ENCODE measurements at regions not wholly inside any gene's neighbourhood (a gene's known extent, or its start where the extent isn't known, plus 50 kb on each side); places are given as distances from the start of the nearest gene placed in this dataset.
A peak's percentile ranks its signal among the peaks of the same experiment; 100 is the strongest.
"Not testable (repeated sequence)": the region's sequence is repeated elsewhere in the genome, so short reads cannot be mapped to it uniquely, and the experiment has no call there.

DNA sequence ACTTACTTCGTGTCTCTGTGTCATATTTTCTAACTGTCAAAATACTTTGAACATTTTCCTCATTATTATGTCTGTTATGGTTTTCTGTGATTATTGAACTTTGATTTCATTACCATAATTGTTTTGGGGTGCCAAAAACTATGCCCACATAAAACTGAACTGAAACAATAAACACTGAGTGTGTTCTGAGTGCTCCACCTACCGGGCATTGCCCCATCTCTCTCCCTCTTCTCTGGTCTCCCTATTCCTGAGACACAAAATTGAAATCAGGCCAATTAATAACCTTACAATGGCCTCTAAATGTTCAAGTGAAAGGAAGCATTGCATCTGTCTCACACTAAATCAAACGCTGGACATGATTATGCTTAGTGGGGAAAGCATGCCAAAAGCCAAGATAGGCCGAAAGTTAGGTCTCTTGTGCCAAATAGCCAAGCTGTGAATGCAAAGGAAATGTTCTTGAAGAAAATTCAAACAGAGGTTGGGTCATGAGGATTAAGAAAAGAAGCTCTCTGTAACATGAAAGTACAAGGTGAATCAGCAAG, 972.3 kb downstream of the PCDH7 start:
- no peak for DNase-seq (ENCODE audit: low spot score)
- intact Hi-C loops (cut with DNase I) = no loop called here

DNA sequence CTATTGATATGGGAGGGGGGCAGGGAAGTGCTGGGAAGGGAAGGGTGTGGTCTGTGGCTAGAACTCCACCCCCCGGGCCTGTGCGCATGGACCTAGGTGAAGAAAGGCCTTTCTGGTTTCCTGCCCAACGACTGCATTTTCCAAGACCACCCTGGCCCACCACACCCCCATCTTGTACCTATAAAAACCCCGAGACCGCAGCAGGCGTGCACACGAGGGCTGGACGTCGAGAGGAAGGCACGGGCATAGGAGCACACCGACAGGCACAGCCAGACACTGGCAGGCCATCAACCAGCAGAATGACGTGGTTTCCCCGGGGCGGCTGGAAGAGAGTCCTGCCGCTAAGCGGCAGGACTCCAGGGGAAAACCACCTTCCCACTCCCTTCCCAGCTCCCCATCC, 981.1 kb downstream of the PCDH7 start:
- intact Hi-C loops (cut with DNase I) = no loop called here
- peak; percentile 61 for DNase-seq (ENCODE audit: low spot score)

DNA sequence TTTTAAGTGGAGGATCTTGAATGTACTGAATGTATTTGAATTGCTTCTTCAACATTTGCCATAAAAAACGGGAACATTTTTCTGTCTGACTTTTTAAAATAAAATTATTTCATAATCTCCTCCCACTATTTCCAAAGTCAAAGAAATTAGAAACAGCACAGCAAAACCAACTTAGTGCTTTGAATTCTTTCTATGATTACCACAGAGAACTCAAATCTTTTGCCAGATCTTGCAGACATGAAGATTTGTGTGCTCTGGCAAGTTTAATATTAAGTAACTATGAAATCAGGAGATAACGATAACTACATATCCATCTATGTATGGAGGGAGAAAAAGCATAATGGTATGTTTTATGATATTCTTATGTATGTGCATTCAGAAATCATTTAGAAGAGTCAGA, 982.2 kb downstream of the PCDH7 start:
- intact Hi-C loops (cut with DNase I) = no loop called here

DNA sequence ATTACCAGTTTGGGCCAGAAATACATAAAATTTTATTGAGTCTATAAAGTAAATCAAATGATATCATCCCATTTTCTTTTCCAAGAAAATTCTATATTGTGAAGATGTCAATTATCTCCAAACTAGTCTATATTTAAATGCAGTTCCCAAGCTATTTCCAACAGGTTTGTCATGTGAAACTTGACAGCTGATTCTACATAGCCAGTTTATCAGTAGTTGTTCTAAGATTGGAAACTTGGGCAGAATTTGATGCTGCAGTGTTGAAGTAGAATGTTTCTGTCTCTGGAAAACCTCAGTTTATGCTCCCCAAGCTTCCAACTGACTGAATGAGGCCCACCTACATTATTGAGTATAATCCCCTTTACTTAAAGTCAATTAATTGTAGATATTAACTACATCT, 994.1 kb downstream of the PCDH7 start:
- intact Hi-C loops (cut with DNase I) = no loop called here
- DNase-seq (ENCODE audit: low spot score) = no peak

More for the DNA sequence above, 982.2 kb downstream of the PCDH7 start:
- no peak for DNase-seq (ENCODE audit: low spot score)

DNA sequence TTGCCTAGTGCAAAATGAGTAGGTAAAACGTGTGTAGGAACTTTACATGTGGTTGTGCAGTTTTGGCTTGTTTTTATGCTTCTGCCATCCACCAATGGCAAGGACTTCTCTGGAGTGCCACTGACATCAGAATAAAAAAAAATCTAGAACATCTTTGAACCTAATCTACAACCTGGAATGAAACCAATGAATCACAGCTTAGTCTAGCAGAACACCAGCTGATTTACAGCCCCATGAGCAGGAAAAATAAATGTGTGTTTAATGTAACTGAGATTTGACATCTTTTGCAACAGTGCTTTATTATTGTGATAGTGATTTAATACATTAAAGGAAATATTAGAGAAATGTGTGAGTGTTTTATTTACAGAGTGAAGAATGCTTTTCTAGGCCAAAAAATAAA, 995.1 kb downstream of the PCDH7 start:
- intact Hi-C loops (cut with DNase I) = no loop called here
- DNase-seq (ENCODE audit: low spot score) = no peak

DNA sequence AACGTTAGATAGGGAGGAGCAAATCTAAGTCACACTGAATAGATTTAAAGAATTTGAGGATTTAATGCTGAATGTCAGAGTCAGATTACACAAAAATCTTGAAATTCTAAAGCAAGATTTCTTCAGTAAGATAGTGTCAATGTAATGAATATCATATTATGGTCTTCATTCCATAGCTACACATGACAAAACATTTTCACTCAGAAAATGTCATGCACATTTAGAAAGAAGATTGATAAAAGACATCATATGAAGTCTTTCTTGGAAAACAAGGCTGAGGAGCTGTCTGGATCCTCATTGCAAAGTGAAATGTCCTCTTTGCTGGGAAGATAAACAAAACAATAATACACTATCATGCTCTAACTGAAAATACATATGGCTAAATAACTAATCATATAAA, 1006.9 kb downstream of the PCDH7 start:
- intact Hi-C loops (cut with DNase I) = no loop called here
- DNase-seq (ENCODE audit: low spot score) = no peak

DNA sequence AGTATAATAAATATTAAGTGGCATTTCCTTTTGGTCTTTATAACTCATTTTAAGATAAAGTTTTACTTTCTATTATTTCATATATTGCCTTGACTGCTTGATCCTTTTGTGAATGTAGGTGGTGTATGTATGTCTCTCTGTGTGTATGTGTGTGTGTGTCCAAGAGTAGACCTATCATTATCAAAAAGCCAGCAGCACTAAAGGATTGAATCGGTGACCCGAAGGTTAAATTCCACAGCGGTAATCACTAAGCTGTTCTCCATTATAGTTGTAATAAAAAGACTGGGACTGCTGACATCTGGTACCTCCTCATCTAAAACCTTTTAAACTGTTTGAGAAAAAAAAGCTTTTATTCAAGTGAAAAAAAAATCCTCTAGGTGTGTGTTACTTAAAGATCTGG, 1014.8 kb downstream of the PCDH7 start:
- intact Hi-C loops (cut with DNase I) = no loop called here
- no peak for DNase-seq (ENCODE audit: low spot score)

DNA sequence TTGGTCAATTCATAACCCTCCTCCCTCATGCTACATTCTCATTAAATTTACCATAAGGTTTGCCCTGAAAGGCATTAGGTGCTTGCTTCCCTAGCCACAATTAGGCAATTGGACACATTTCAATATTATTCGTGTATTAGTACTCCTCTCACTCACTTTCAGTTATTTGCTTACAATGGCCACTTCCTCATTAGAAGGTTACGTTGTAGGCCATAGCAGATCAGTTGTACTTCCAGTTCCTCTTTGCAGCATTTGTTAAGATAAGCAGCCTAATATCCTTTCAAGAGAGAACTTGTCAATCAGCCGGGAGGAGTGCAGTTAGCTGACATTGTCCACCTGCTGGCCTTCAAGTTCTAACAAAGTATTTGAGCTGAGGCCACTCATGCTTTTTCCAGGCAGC, 1017.2 kb downstream of the PCDH7 start:
- DNase-seq (ENCODE audit: low spot score) = no peak
- intact Hi-C loops (cut with DNase I) = no loop called here

DNA sequence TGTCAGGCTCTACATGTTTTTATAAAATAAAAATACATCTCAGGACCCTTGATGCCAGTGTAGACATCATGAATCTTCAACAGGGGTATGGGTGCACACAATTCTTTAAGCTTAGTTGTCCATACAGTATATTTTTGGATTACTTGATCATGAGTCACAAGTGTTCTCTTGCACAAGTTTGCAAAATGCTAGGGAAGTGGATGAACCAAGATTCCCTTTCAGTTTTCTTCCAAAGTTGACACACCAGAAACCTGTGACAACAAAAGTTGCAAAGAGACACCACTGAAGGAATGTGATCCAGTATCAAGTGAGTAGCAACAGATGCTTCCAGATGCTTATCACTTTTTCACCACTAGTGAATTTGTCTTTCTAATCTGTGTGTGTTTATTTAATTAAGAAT, 1021.2 kb downstream of the PCDH7 start:
- intact Hi-C loops (cut with DNase I) = no loop called here
- DNase-seq (ENCODE audit: low spot score) = no peak

DNA sequence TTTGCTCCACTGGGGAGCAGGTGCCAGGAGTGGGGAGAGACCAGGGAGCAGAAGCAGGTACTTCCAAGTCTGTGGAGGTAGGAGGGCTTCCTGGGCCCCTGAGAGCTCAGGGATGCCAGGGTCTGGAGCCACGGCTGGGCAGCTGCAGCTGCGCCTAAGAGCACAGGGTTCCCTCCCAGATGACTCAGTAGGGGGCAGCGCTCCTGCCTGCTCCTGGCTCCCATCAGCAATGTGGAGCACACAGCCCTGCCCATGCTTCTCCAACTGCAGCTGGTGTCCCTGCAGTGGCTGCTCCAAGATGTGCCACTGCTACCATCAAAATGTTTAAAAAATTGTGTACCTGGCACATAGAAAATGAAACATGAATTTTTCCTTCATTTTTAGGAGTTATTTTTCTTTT, 1028.2 kb downstream of the PCDH7 start:
- DNase-seq (ENCODE audit: low spot score) = no peak
- intact Hi-C loops (cut with DNase I) = no loop called here

DNA sequence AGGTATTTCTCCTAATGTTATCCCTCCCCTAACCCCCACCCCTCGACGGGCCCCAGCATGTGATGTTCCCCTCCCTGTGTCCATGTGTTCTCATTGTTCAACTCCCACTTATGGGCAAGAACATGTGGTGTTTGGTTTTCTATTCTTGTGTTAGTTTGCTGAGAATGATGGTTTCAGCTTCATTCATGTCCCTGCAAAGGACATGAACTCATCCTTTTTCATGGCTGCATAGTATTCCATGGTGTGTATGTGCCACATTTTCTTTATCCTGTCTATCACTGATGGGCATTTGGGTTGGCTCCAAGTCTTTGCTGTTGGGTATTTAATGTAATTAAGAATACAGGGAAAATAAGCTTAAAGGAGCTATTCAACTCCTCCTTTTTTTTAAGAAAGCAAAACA, 1030.4 kb downstream of the PCDH7 start:
- DNase-seq (ENCODE audit: low spot score); intact Hi-C loops (cut with DNase I): not testable (repeated sequence)

DNA sequence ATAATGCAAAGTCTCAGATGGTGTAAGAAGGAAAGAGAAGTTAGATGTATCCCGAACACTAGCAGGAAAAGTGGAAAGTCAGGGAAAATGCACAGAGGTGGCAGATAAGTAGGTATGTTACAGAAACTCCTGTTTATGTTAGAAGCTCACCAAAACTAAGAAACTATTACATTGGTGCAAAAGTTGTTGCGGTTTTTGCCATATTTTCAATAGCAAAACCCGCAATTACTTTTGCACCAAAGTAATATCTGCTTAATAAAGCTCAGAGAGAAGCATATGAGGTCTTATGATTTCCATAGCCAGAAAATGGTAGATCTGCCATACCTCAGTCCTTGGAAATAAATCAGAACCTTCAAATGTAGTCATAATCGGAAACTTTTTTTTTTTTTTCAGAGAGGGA, 1035.6 kb downstream of the PCDH7 start:
- intact Hi-C loops (cut with DNase I) = no loop called here
- DNase-seq (ENCODE audit: low spot score) = no peak

DNA sequence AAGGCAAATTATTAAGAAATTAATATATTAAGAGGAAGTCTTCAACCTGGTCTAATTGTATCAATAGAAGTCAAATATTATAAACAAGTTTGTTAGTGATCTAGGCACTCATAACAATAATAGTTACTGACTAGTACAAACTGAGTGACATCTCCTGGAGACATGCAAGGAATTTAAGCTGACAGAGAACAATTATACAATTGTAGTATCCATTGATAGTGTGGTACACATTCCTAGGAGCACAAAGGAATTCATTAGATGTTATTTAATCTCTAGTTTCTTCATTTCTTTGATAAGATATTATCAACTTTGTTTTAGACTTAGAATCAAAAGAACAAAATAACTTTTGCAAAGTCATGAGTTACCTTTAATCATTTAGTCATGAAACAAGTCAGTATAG, 1048.6 kb downstream of the PCDH7 start:
- intact Hi-C loops (cut with DNase I) = no loop called here
- DNase-seq (ENCODE audit: low spot score) = no peak

DNA sequence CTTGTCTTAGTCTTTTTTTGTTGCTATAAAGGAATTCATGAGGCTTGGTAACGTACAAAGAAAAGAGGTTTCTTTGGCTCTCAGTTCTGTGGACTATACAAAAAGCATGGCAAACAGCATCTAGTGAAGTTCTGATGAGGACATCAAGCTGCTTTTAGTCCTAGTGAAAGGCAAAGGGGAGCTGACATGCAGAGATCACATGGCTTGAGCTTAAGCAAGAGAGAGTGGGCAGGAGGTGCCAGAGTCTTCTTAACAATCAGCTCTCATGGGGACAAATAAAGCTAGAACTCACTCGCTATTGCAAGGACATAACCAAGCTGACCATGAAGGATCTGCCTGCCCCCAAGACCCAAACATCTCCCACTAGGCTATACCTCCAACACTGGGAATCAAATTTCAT, 1063.1 kb downstream of the PCDH7 start:
- DNase-seq (ENCODE audit: low spot score) = no peak
- intact Hi-C loops (cut with DNase I) = no loop called here

DNA sequence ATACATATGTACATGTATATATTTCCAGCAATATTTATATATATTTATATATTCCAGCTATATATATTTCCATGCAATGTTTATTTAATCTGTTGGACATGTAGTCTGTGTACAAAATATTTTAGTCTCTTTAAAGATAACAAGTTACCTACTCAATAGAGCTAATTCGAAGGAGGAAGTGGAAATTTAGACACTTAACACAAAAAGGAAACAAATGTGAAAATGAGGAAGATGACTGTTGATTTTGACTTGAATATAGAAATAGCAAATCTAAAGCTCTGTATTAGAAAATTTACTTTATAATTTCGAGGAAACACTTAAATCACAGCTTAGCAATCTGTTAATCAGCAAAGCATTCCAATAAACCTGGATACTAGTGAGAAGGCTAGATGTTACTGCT, 1064.4 kb downstream of the PCDH7 start:
- intact Hi-C loops (cut with DNase I) = no loop called here
- DNase-seq (ENCODE audit: low spot score) = no peak

DNA sequence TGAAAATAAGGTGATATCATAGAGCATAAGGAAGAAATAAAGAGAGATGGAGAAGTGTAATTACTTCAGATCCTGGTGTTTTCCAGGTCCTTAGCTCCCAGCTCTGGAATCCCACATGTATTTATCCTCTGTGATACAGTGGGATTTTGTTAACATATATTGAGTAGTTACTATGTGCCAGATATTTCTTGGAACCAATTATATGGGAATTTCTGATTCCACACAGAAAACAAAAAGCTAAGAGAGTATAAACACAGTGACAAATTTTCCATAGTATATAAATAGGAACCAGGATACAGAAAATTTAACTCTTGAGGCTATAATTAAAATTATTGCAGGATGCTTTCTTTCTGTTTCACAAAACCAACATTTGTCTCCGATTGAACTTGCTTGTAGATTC, 1067.5 kb downstream of the PCDH7 start:
- intact Hi-C loops (cut with DNase I) = no loop called here
- DNase-seq (ENCODE audit: low spot score) = no peak

DNA sequence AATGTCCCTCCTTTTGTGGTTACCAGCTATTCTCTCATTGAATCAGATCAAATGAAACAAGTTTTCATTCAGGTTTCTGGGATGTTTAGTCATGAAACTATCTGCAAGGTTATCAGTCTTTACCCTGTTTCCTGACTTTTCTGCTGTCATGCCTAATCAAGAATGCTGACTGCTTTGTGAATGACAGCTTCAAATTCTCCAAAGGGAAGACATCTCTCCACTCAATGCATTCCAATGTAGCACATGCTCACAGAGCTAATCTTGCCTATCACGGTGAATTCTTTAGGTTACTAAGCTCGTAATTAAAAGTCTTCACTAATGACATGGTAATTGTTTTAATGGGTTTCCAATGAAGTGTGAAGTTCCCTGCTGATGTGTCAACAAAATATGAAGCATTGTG, 1068.5 kb downstream of the PCDH7 start:
- intact Hi-C loops (cut with DNase I) = no loop called here
- DNase-seq (ENCODE audit: low spot score) = no peak

DNA sequence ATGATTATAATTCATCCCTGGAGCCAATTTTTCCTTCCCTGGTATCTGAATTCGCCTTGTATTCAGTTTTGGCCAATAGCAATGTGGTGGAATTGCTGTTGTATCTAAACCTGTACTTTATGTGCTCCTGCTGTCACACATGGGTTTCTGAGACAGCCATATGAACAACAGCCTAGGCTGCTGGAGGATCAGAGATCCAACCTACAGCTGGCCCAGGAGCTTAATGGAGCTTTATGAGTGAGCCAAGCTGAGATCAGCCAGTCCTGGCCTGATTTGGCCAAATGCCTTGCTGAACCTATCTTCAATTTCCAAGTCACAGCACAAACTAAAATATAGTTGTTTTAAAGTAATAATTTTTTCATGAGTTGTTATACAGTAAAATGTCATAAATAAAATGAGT, 1071.5 kb downstream of the PCDH7 start:
- intact Hi-C loops (cut with DNase I) = no loop called here
- no peak for DNase-seq (ENCODE audit: low spot score)

DNA sequence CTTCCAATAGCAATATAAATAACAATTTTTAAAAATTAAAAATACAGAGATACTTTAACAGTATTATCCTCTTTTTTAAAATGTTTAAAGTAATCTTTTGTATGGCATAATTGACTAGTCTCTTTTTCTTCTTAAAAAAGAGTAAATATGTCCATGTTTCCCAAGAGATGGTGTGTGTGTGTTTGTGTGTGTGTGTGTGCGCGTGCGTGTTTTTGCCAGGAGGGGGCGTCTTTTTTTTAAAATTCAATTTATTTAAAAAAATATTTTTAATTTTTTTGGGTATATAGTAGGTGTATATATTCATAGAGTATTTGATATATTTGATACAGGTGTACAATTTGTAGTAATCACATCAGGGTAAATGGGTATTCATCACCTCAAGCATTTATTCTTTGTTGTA, 1073.7 kb downstream of the PCDH7 start:
- DNase-seq (ENCODE audit: low spot score) = no peak
- intact Hi-C loops (cut with DNase I) = no loop called here

DNA sequence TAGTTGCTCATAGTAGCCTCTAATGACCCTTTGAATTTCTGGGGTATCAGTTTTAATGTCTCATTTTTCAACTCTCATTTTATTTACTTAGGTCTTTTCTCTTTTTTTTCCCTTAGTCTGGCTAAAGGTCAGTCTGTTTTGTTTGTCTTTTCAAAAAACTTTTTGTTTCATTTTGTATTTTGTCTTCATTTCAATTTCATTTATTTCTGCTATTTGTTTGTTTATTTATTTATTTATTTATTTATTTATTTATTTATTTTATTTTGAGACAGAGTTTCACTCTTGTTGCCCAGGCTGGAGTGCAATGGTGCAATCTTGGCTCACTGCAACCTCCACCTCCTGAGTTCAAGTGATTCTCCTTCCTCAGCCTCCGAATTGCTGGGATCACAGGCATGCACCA, 1076.9 kb downstream of the PCDH7 start:
- DNase-seq (ENCODE audit: low spot score); intact Hi-C loops (cut with DNase I): not testable (repeated sequence)

DNA sequence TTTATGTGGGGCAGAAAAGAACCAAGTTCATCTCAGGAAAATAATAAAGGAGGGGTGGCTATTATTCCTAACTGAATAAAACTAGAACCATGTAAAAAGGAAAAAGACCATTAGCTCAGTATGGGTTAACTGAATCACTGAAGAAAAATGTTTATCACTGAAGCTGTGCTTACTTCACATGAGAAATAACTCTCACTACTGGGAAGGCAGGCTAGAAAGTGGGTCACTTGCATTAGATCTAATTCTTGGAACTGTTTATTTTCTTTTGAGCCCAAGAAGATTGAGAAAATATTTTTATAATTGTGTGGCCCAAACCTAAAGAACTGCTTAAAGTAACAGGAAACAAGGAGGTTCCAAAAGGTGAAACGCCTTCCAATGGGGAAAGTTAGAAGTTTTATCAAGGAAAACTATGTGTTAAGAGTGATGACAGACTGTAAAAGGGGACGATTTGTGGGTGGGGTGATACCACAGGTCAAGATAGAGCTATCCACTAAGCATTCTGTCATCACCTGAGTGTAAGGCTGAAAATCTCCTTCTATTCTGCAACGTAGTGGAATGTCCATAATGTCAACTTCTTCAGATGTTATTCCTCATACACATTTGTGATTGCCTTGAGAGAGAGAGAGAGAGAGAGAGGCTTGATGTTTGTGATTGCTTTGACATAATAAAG, 1083.5 kb downstream of the PCDH7 start:
- intact Hi-C loops (cut with DNase I) = no loop called here
- DNase-seq (ENCODE audit: low spot score) = no peak

DNA sequence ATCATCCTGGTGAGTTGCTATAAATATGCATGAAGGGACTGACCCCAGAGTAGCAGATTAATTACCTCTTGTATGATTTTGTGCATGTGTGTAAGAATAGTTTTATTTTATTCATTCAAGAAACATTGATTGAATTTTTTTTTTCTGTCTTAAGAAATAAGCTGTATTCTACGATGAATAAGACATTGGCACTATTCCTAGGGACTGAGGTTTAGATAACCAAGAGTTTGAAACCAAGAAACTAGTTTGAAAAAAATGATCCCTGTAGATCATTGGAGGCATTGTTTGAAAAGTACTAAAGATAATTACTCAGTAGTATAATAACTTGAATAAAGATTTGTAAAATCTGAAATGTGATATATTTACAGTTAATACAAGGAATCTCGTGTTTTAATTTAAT, 1086.9 kb downstream of the PCDH7 start:
- no peak for DNase-seq (ENCODE audit: low spot score)

More for the DNA sequence above, 1086.9 kb downstream of the PCDH7 start:
- intact Hi-C loops (cut with DNase I) = no loop called here
